Mammary epithelial cell (primary cell): ENCODE measurements at regions not wholly inside any gene's neighbourhood (a gene's known extent, or its start where the extent isn't known, plus 50 kb on each side); places are given as distances from the start of the nearest gene placed in this dataset.

Experiments used
- CTCF ChIP-seq, 2 donors: IDR thresholded peaks in 1 of 2; conservative IDR thresholded peaks in 1 of 2; 2 replicates each; pipeline ENCODE4 v1.5.1; 2011 to 2012; ENCODE audit warnings: inconsistent platforms in 2 of 2, low read length in 2 of 2, mild to moderate bottlenecking in 2 of 2, control low read depth in 1 of 2, low read depth in 1 of 2; ENCODE audit not compliant: insufficient read depth in 1 of 2; ENCODE audit errors: extremely low read depth in 1 of 2
- EZH2 ChIP-seq: IDR thresholded peaks from 2 replicates; pipeline ENCODE4 v1.6.1; 2012; ENCODE audit warnings: low read length, inconsistent platforms, borderline replicate concordance

GRCh38 chr20:57076951-57077350 lies 189.5 kb downstream of the BMP7 start:
- TF ChIP-seq CTCF (conservative IDR thresholded peaks at IDR 0.05 in 1 of 2, IDR thresholded peaks at IDR 0.05 in 1 of 2; ENCODE audit: extremely low read depth in 1 of 2, insufficient read depth in 1 of 2, low read depth in 1 of 2, low read length in 2 of 2) = no peak
- TF ChIP-seq EZH2 = no peak
